SK-N-MC (cell line): ENCODE measurements at regions not wholly inside any gene's neighbourhood (a gene's known extent, or its start where the extent isn't known, plus 50 kb on each side); places are given as distances from the start of the nearest gene placed in this dataset.

Experiments
- EZH2 ChIP-seq: fragments of 200-600 bp; sonication (generic); IDR thresholded peaks from one replicate; pipeline ENCODE4 v1.6.1; 2017; ENCODE audit warnings: antibody characterized with exemption
- POLR2AphosphoS5 ChIP-seq: IDR thresholded peaks from 2 replicates; pipeline ENCODE4 v1.6.1; 2012; ENCODE audit warnings: mild to moderate bottlenecking, low read depth, low read length, borderline replicate concordance

GRCh38 chr14:30507209-30507608 is 51.7 kb upstream of the G2E3 start:
- TF ChIP-seq EZH2 (no peak), POLR2AphosphoS5 (no peak)
